HepG2 (cell line): ENCODE measurements at regions not wholly inside any gene's neighbourhood (a gene's known extent, or its start where the extent isn't known, plus 50 kb on each side); places are given as distances from the start of the nearest gene placed in this dataset.

Source experiments
- CENPX ChIP-seq: sonication (generic); formaldehyde crosslinking; IDR thresholded peaks from 2 replicates; pipeline ENCODE4 v1.9.0; 2021; ENCODE audit warnings: mild to moderate bottlenecking, missing genetic modification reagents, moderate library complexity
- HNRNPLL ChIP-seq: fragments of 200-400 bp; formaldehyde crosslinking; IDR thresholded peaks from 2 replicates; pipeline ENCODE4 v1.6.1; 2017; ENCODE audit warnings: mild to moderate bottlenecking, low read depth, low read length; ENCODE audit not compliant: poor library complexity, severe bottlenecking
- NCOA1 ChIP-seq: sonication (generic); formaldehyde crosslinking; IDR thresholded peaks from 2 replicates; pipeline ENCODE4 v1.9.0; 2021; ENCODE audit warnings: missing genetic modification reagents
- TF ChIP-seq, protein P1 (sequence below): sonication (generic); formaldehyde crosslinking; conservative IDR thresholded peaks from 2 replicates; pipeline ENCODE4 v1.4.0; 2020; ENCODE audit warnings: missing genetic modification reagents
- TF ChIP-seq, protein P2 (sequence below), 2 experiments: fragments of 450-650 bp in 1 of 2; sonication (generic) in 1 of 2; formaldehyde crosslinking in 1 of 2; IDR thresholded peaks; 2 replicates each; pipeline versions ENCODE4 v1.6.1 to v1.8.0; 2016 to 2022; ENCODE audit warnings: antibody characterized with exemption in 1 of 2, mild to moderate bottlenecking in 1 of 2, missing genetic modification reagents in 1 of 2

DNA sequence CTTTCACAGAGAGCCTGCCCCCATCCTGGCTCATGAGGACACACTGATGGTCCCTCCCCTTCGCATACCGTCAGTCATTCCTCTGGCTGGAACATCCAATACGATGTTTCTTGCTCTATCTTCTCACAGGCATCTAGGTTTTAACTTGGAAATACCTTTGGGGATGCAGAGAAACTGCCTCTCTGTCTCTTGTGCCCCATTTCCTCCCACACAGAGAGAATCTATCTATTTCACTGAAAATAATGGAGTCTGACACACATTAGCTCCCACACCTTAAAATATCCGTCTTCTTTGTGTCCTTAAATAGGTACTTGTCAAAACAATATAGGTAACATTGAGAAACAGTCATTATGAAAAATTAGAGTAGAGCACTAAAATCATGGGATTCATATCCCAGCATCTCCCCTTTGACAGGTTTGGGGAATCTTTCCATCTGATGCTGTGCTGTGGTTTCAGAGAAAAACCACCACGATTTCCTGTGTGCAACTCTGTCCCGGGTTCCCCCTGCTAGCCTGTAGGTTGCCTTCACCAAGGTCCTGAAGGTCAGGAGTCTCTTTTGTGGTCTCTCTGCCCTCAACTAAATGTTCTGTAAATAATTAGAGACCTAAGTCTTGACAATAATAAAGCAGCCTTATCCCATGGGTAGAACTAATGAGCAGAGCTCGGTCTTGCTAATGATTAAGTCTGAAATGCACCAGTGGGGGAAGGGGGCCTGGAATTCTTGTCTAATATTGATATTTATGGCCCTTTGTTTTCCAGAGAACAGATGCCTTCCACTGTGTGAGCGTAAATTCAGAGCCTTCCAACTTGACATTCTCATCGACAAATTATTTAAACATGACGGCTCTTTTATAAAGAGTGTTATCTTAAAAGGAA is 371.0 kb downstream of the ICE1 start (continued):
- TF ChIP-seq, protein P1, sequence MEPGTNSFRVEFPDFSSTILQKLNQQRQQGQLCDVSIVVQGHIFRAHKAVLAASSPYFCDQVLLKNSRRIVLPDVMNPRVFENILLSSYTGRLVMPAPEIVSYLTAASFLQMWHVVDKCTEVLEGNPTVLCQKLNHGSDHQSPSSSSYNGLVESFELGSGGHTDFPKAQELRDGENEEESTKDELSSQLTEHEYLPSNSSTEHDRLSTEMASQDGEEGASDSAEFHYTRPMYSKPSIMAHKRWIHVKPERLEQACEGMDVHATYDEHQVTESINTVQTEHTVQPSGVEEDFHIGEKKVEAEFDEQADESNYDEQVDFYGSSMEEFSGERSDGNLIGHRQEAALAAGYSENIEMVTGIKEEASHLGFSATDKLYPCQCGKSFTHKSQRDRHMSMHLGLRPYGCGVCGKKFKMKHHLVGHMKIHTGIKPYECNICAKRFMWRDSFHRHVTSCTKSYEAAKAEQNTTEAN (CRISPR knock-in tag): no peak
- TF ChIP-seq, protein P2, sequence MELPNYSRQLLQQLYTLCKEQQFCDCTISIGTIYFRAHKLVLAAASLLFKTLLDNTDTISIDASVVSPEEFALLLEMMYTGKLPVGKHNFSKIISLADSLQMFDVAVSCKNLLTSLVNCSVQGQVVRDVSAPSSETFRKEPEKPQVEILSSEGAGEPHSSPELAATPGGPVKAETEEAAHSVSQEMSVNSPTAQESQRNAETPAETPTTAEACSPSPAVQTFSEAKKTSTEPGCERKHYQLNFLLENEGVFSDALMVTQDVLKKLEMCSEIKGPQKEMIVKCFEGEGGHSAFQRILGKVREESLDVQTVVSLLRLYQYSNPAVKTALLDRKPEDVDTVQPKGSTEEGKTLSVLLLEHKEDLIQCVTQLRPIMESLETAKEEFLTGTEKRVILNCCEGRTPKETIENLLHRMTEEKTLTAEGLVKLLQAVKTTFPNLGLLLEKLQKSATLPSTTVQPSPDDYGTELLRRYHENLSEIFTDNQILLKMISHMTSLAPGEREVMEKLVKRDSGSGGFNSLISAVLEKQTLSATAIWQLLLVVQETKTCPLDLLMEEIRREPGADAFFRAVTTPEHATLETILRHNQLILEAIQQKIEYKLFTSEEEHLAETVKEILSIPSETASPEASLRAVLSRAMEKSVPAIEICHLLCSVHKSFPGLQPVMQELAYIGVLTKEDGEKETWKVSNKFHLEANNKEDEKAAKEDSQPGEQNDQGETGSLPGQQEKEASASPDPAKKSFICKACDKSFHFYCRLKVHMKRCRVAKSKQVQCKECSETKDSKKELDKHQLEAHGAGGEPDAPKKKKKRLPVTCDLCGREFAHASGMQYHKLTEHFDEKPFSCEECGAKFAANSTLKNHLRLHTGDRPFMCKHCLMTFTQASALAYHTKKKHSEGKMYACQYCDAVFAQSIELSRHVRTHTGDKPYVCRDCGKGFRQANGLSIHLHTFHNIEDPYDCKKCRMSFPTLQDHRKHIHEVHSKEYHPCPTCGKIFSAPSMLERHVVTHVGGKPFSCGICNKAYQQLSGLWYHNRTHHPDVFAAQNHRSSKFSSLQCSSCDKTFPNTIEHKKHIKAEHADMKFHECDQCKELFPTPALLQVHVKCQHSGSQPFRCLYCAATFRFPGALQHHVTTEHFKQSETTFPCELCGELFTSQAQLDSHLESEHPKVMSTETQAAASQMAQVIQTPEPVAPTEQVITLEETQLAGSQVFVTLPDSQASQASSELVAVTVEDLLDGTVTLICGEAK (IDR thresholded peaks at IDR 0.05): no peak
- TF ChIP-seq, protein P2 (CRISPR knock-in tag; IDR thresholded peaks at IDR 0.05): no peak
- no peak for TF ChIP-seq CENPX (CRISPR knock-in tag)
- no peak for TF ChIP-seq NCOA1 (CRISPR knock-in tag)
- TF ChIP-seq HNRNPLL: no peak
